Activated CD4-positive, CD25-positive, alpha-beta regulatory T cell treated with anti-CD3 and anti-CD28 coated beads, Interleukin-2, amount 50 U/mL, for 24 hours (primary cell): ENCODE measurements at regions not wholly inside any gene's neighbourhood (a gene's known extent, or its start where the extent isn't known, plus 50 kb on each side); places are given as distances from the start of the nearest gene placed in this dataset.
"Not testable (repeated sequence)": the region's sequence is repeated elsewhere in the genome, so short reads cannot be mapped to it uniquely, and the experiment has no call there.

Experiments
- ATAC-seq, 2 donors: fragments of 150-1000 bp; cut with Tn5 transposase; one replicate each; pipeline ENCODE4 v1.10.0; 2021; ENCODE audit warnings: mild to moderate bottlenecking in 1 of 2, moderate library complexity in 1 of 2

- not testable (repeated sequence) for ATAC-seq
Observed at GRCh38 chr3:197618408-197618807, 62.6 kb upstream of the BDH1 start.

- ATAC-seq, result no peak
Observed at GRCh38 chr3:197615430-197615829, 59.7 kb upstream of the BDH1 start.

DNA sequence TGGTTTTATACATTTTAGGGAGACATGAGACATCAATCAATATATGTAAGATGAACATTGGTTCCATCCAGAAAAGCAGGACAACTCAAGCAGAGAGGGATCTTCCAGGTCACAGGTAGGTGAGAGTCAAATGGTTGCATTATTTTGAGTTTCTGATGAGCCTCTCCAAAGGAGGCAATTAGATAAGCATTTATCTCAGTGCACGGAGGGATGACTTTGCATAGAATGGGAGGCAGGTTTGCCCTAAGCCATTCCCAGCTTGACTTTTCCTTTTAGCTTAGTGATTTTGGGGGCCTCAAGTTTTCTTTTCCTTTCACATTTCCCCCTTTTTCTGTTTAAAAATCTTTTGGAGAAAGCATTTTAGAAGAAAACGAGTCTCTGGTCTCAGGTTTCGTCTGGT, 58.4 kb upstream of the BDH1 start:
- not testable (repeated sequence) for ATAC-seq

DNA sequence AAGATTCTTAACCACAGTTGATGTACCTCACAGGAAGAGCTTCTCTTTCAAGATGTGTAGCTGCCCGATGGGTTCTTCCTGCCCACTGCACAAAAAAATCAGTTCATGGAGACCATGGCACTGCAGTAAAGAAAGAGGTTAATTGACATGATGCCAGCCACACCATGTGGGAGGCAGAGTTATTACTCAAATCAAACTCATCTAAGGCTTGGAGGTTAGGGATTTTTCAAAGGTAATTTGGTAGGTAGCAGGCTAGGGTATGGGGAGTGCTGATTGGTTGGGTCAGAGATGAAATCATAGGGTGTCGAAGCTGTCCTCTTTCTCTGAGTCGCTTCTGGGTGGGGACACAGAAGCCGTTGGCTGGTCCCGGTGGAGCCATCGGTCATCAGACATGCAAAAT, 57.4 kb upstream of the BDH1 start:
- ATAC-seq, result peak; percentile 95 to 97

- no peak for ATAC-seq
Observed at GRCh38 chr3:197611255-197611654, 55.5 kb upstream of the BDH1 start.

GRCh38 chr3:197606468-197606867, 50.7 kb upstream of the BDH1 start:
- no peak for ATAC-seq
